ENCODE measurements at regions not wholly inside any gene's neighbourhood (a gene's known extent, or its start where the extent isn't known, plus 50 kb on each side); places are given as distances from the start of the nearest gene placed in this dataset.

GRCh38 chr10:131563411-131563810 lies 251.9 kb upstream of the TCERG1L start:
- peak; percentile 55 for DNase-seq (ENCODE audit: low spot score)

- DNase-seq (ENCODE audit: low spot score): peak; percentile 37
These were observed 256.0 kb upstream of the TCERG1L start for GRCh38 chr10:131567279-131568162.

GRCh38 chr10:131568866-131569265 lies 257.3 kb upstream of the TCERG1L start:
- peak; percentile 37 for DNase-seq (ENCODE audit: low spot score)

GRCh38 chr10:131569851-131570715 lies 258.6 kb upstream of the TCERG1L start:
- DNase-seq (ENCODE audit: low spot score): peak; percentile 55

- peak; percentile 17 for DNase-seq (ENCODE audit: low spot score)
These were observed 259.3 kb upstream of the TCERG1L start for GRCh38 chr10:131570716-131571307.

GRCh38 chr10:131571346-131571745 lies 259.8 kb upstream of the TCERG1L start:
- DNase-seq (ENCODE audit: low spot score): peak; percentile 23

GRCh38 chr10:131571865-131572264 lies 260.3 kb upstream of the TCERG1L start:
- peak; percentile 50 for DNase-seq (ENCODE audit: low spot score)

GRCh38 chr10:131573256-131573655 lies 261.7 kb upstream of the TCERG1L start:
- DNase-seq (ENCODE audit: low spot score): peak; percentile 48

- peak; percentile 56 for DNase-seq (ENCODE audit: low spot score)
These were observed 262.2 kb upstream of the TCERG1L start for GRCh38 chr10:131573707-131574106.

GRCh38 chr10:131574363-131574706 lies 262.8 kb upstream of the TCERG1L start:
- peak; percentile 36 for DNase-seq (ENCODE audit: low spot score)

GRCh38 chr10:131574707-131575430 lies 263.3 kb upstream of the TCERG1L start:
- peak; percentile 37 for DNase-seq (ENCODE audit: low spot score)

- no peak for DNase-seq (ENCODE audit: low spot score)
These were observed 264.4 kb upstream of the TCERG1L start for GRCh38 chr10:131575877-131576276.

GRCh38 chr10:131576341-131577177 lies 265.0 kb upstream of the TCERG1L start:
- DNase-seq (ENCODE audit: low spot score): no peak

GRCh38 chr10:131577178-131577555 lies 265.6 kb upstream of the TCERG1L start:
- DNase-seq (ENCODE audit: low spot score): no peak

- no peak for DNase-seq (ENCODE audit: low spot score)
These were observed 266.4 kb upstream of the TCERG1L start for GRCh38 chr10:131577786-131578471.

GRCh38 chr10:131578472-131578970 lies 267.0 kb upstream of the TCERG1L start:
- no peak for DNase-seq (ENCODE audit: low spot score)

- no peak for DNase-seq (ENCODE audit: low spot score)
These were observed 267.9 kb upstream of the TCERG1L start for GRCh38 chr10:131579251-131580071.

- no peak for DNase-seq (ENCODE audit: low spot score)
These were observed 268.6 kb upstream of the TCERG1L start for GRCh38 chr10:131580076-131580652.

- DNase-seq (ENCODE audit: low spot score): no peak
These were observed 269.2 kb upstream of the TCERG1L start for GRCh38 chr10:131580674-131581073.

Data from left forelimb (tissue), 1 donor.